ENCODE measurements at regions not wholly inside any gene's neighbourhood (a gene's known extent, or its start where the extent isn't known, plus 50 kb on each side); places are given as distances from the start of the nearest gene placed in this dataset.

GRCh38 chr6:130775411-130776012 lies 51.7 kb upstream of the SMLR1 start:
- TF ChIP-seq CTCF (conservative IDR thresholded peaks at IDR 0.05 in 1 of 2, IDR thresholded peaks at IDR 0.05 in 1 of 2; ENCODE audit: extremely low read depth in 1 of 2, insufficient read depth in 1 of 2, low read depth in 1 of 2, low read length in 2 of 2): no peak
- TF ChIP-seq EZH2 (IDR thresholded peaks at IDR 0.05; ENCODE audit: borderline replicate concordance, low read length): no peak

All from mammary epithelial cell (primary cell).